Esophagus (tissue), 2 donors: ENCODE measurements at regions not wholly inside any gene's neighbourhood (a gene's known extent, or its start where the extent isn't known, plus 50 kb on each side); places are given as distances from the start of the nearest gene placed in this dataset.
"Not testable (repeated sequence)": the region's sequence is repeated elsewhere in the genome, so short reads cannot be mapped to it uniquely, and the experiment has no call there.

ENCODE experiments used
- H3K27ac ChIP-seq, 2 donors: one replicate each; pipeline ENCODE4 v1.5.1; 2013; ENCODE audit warnings: low read depth in 2 of 2, mild to moderate bottlenecking in 2 of 2, inconsistent platforms in 1 of 2, low read length in 1 of 2, moderate library complexity in 1 of 2
- H3K27me3 ChIP-seq, 2 donors: one replicate each; pipeline ENCODE4 v1.6.1; 2013; ENCODE audit warnings: low read length in 2 of 2, control low read depth in 1 of 2, mild to moderate bottlenecking in 1 of 2; ENCODE audit not compliant: insufficient read depth in 2 of 2, control insufficient read depth in 1 of 2
- H3K36me3 ChIP-seq, 2 donors: one replicate each; pipeline ENCODE4 v1.6.1; 2013; ENCODE audit warnings: low read length in 1 of 2; ENCODE audit not compliant: control insufficient read depth in 2 of 2, insufficient read depth in 2 of 2
- H3K4me1 ChIP-seq, 2 donors: one replicate each; pipeline ENCODE4 v1.6.1; 2013; ENCODE audit warnings: low read length in 1 of 2; ENCODE audit not compliant: control insufficient read depth in 2 of 2, insufficient read depth in 2 of 2
- H3K4me3 ChIP-seq, 2 donors: one replicate each; pipeline ENCODE4 v1.5.1; 2013; ENCODE audit warnings: low read length in 2 of 2, mild to moderate bottlenecking in 2 of 2, low read depth in 1 of 2, moderate library complexity in 1 of 2
- H3K9me3 ChIP-seq, 2 donors: one replicate each; pipeline ENCODE4 v1.6.1; 2013; ENCODE audit warnings: mild to moderate bottlenecking in 2 of 2, low read depth in 1 of 2, low read length in 1 of 2, moderate library complexity in 1 of 2; ENCODE audit not compliant: control insufficient read depth in 2 of 2, insufficient read depth in 1 of 2
- WGBS, 2 donors: extraction: QIAGEN DNeasy Blood & Tissue Kit; methylation state at CpG; one replicate each; pipeline ENCODE4 v1.1.7; 2013; 5-methylcytosine and 5-hydroxymethylcytosine counted together
- donor health status: healthy with polysubstance abuse.
- donor health status: Bipolar disorder and iron deficiency.

GRCh38 chr4:164595751-164596150 is 158.2 kb upstream of the SMIM31 start:
- Histone ChIP-seq H3K4me3 (no peak overlapping the region), H3K4me1 (no peaks in the 10 kb centered on the region), H3K9me3 (no peaks in the 10 kb centered on the region), H3K36me3 (no peaks in the 10 kb centered on the region), H3K27me3 (no peaks in the 10 kb centered on the region), H3K27ac (no peak overlapping the region)
- 81 to 83% methylated on average over 4 of the region's 4 CpGs for WGBS, 2 donors

GRCh38 chr4:164596318-164596878 is 157.5 kb upstream of the SMIM31 start:
- H3K4me3 ChIP-seq = no peak overlapping the region
- no peak overlapping the region for H3K27ac ChIP-seq
- no peaks in the 10 kb centered on the region for H3K4me1 ChIP-seq
- H3K36me3 ChIP-seq = no peaks in the 10 kb centered on the region
- WGBS, 2 donors = 88 to 90% methylated on average over 17 of the region's 17 CpGs
- H3K27me3 ChIP-seq = no peaks in the 10 kb centered on the region
- H3K9me3 ChIP-seq = no peaks in the 10 kb centered on the region

GRCh38 chr4:164596927-164597326 is 157.0 kb upstream of the SMIM31 start:
- Histone ChIP-seq H3K4me3 (no peak overlapping the region), H3K9me3 (no peaks in the 10 kb centered on the region), H3K36me3 (no peaks in the 10 kb centered on the region), H3K4me1 (no peaks in the 10 kb centered on the region), H3K27me3 (no peaks in the 10 kb centered on the region), H3K27ac (no peak overlapping the region)
- WGBS, 2 donors = 14 to 22% methylated on average over 1 of the region's 1 CpG

GRCh38 chr4:164601653-164602052 is 152.3 kb upstream of the SMIM31 start:
- Histone ChIP-seq H3K27me3 (no peaks in the 10 kb centered on the region), H3K4me1 (no peaks in the 10 kb centered on the region), H3K36me3 (no peaks in the 10 kb centered on the region), H3K9me3 (no peaks in the 10 kb centered on the region), H3K27ac (no peak overlapping the region), H3K4me3 (no peak overlapping the region)
- 61 to 79% methylated on average over 1 of the region's 1 CpG for WGBS, 2 donors

GRCh38 chr4:164605791-164606190 is 148.1 kb upstream of the SMIM31 start:
- 77 to 81% methylated on average over 6 of the region's 6 CpGs for WGBS, 2 donors
- not testable (repeated sequence) for H3K4me3 ChIP-seq, H3K9me3 ChIP-seq, H3K27ac ChIP-seq, H3K4me1 ChIP-seq, H3K27me3 ChIP-seq, H3K36me3 ChIP-seq

- no peak overlapping the region for H3K27ac ChIP-seq
- H3K36me3 ChIP-seq = no peaks in the 10 kb centered on the region
- H3K9me3 ChIP-seq = no peaks in the 10 kb centered on the region
- no peaks in the 10 kb centered on the region for H3K27me3 ChIP-seq
- H3K4me1 ChIP-seq = no peaks in the 10 kb centered on the region
- H3K4me3 ChIP-seq = no peak overlapping the region
These were observed 147.5 kb upstream of the SMIM31 start for GRCh38 chr4:164606478-164606877.

GRCh38 chr4:164613256-164613655 is 140.7 kb upstream of the SMIM31 start:
- WGBS, 2 donors = 77 to 78% methylated on average over 1 of the region's 1 CpG
- Histone ChIP-seq H3K27me3 (no peaks in the 10 kb centered on the region), H3K36me3 (no peaks in the 10 kb centered on the region), H3K9me3 (no peaks in the 10 kb centered on the region), H3K27ac (no peak overlapping the region), H3K4me1 (no peaks in the 10 kb centered on the region), H3K4me3 (no peak overlapping the region)

GRCh38 chr4:164613792-164614191 is 140.1 kb upstream of the SMIM31 start:
- H3K4me1 ChIP-seq = no peaks in the 10 kb centered on the region
- no peaks in the 10 kb centered on the region for H3K27me3 ChIP-seq
- no peak overlapping the region for H3K27ac ChIP-seq
- no peaks in the 10 kb centered on the region for H3K36me3 ChIP-seq
- no peak overlapping the region for H3K4me3 ChIP-seq
- no peaks in the 10 kb centered on the region for H3K9me3 ChIP-seq

GRCh38 chr4:164614329-164614728 is 139.6 kb upstream of the SMIM31 start:
- H3K27me3 ChIP-seq = no peaks in the 10 kb centered on the region
- H3K4me3 ChIP-seq = no peak overlapping the region
- no peaks in the 10 kb centered on the region for H3K4me1 ChIP-seq
- no peak overlapping the region for H3K27ac ChIP-seq
- WGBS, 2 donors = 61 to 62% methylated on average over 2 of the region's 2 CpGs
- H3K36me3 ChIP-seq = no peaks in the 10 kb centered on the region
- no peaks in the 10 kb centered on the region for H3K9me3 ChIP-seq

- Histone ChIP-seq H3K36me3 (no peaks in the 10 kb centered on the region), H3K4me3 (no peak overlapping the region), H3K4me1 (no peaks in the 10 kb centered on the region), H3K9me3 (no peaks in the 10 kb centered on the region), H3K27ac (no peak overlapping the region), H3K27me3 (no peaks in the 10 kb centered on the region)
- WGBS, 2 donors = 78 to 80% methylated on average over 4 of the region's 4 CpGs
These were observed 138.9 kb upstream of the SMIM31 start for GRCh38 chr4:164614999-164615398.
